GM21367 (cell line): ENCODE measurements at regions not wholly inside any gene's neighbourhood (a gene's known extent, or its start where the extent isn't known, plus 50 kb on each side); places are given as distances from the start of the nearest gene placed in this dataset.

ENCODE experiments used
- ATAC-seq: cut with Tn5 transposase; IDR thresholded peaks from one replicate; pipeline ENCODE4 v1.9.1; 2021; ENCODE audit not compliant: unreplicated experiment

DNA sequence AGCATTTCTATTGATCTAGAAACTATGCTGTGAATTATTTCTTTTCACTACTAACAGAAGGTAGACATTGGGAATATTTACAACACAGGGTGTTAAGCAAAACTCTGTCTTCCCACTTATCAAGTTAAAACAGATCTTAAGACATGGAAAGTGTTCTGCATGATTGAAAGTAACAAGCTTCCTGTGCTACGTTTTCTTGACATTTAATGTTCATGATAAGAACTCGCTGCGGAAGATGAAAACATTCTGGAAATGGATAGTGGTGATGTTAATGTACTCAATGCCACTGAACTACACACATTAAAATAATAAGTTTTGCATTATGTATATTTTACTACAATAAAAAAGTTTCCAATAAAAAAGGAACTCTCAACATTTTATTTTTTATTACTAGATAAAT is 74.4 kb upstream of the SCN7A start:
- no peak for ATAC-seq

DNA sequence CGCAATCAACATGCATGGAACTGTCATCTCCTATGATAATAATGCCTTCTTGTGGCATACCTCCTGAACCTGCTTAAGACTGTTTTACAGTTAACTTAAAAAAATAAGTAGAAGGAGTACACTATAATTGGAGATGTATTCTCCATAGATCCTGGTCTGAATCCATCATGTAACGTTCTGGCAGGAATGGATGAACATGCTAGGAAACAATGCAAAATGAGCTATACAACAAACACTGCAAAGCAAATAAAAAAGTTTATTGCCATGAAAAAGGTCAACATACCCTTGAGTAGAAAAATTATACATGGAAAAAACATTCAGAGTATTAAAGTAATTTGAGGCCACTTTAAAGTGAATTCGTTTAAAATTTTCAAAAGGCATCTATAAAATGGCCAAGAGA is 71.5 kb upstream of the SCN7A start:
- ATAC-seq = no peak

DNA sequence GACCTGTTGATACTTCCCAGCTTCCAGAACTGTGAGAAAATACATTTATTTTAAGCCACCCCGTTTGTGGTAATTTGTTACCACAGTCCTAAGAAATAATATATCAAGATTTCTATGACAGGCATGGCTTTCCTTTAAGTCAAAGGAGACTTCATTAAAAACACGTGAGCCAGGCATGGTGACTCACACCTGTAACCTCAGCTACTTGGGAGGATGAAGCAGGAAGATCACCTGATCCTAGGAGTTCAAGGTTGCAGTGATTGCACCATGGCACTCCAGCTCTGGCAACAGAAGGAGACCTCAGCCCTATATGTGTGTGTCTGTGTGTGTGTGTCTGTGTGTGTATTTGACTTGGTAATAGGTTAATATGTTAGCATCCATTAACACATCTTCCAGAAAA is 69.8 kb upstream of the SCN7A start:
- ATAC-seq = no peak

DNA sequence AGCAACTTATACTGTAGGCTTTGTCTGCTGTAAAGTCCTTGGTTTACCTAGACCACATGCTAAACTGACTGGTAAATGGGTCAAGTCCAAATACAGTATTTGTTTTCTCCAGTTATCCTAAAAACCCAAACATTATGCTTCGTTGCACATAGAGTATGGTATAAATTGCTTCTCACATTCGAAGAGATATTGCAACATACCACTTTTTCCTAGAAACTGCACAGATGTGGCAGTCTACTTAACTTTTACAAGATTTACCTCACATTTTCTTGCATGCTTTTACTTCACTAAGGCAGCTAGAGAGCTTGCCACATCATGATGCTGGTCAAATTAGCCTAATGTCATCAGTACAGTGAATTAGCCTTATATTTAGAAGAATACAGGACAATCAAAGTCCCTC is 66.0 kb upstream of the SCN7A start:
- no peak for ATAC-seq

- ATAC-seq = no peak
These were observed 56.9 kb upstream of the SCN7A start for GRCh38 chr2:166550923-166551322.

- ATAC-seq = no peak
These were observed 51.4 kb upstream of the SCN7A start for GRCh38 chr2:166545473-166545872.
